ENCODE measurements at regions not wholly inside any gene's neighbourhood (a gene's known extent, or its start where the extent isn't known, plus 50 kb on each side); places are given as distances from the start of the nearest gene placed in this dataset.
A peak's percentile ranks its signal among the peaks of the same experiment; 100 is the strongest.

DNA sequence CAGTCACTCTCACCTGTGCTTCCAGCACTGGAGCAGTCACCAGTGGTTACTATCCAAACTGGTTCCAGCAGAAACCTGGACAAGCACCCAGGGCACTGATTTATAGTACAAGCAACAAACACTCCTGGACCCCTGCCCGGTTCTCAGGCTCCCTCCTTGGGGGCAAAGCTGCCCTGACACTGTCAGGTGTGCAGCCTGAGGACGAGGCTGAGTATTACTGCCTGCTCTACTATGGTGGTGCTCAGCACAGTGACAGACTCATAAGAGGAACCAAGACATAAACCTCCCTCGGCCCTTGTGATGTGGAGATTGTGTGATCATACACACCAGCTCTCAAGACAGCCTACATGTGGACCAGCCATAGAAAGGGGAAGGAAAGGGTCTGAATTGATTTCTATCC is 113.3 kb downstream of the ZNF280B start:
- no peak overlapping the region for H3K4me3 ChIP-seq
- intact Hi-C loops (cut with DNase I), result no loop called here
- no peaks in the 10 kb centered on the region for H3K9me3 ChIP-seq
- H3K27ac ChIP-seq, result no peak overlapping the region
- no peaks in the 10 kb centered on the region for H3K27me3 ChIP-seq
- H3K36me3 ChIP-seq, result no peaks in the 10 kb centered on the region
- no peak for TF ChIP-seq POLR2A (IDR thresholded peaks at IDR 0.05)
- TF ChIP-seq POLR2AphosphoS5 (IDR thresholded peaks at IDR 0.05; ENCODE audit: insufficient read depth in 1 of 2, low read depth in 1 of 2), result no peak
- TF ChIP-seq, protein P1, sequence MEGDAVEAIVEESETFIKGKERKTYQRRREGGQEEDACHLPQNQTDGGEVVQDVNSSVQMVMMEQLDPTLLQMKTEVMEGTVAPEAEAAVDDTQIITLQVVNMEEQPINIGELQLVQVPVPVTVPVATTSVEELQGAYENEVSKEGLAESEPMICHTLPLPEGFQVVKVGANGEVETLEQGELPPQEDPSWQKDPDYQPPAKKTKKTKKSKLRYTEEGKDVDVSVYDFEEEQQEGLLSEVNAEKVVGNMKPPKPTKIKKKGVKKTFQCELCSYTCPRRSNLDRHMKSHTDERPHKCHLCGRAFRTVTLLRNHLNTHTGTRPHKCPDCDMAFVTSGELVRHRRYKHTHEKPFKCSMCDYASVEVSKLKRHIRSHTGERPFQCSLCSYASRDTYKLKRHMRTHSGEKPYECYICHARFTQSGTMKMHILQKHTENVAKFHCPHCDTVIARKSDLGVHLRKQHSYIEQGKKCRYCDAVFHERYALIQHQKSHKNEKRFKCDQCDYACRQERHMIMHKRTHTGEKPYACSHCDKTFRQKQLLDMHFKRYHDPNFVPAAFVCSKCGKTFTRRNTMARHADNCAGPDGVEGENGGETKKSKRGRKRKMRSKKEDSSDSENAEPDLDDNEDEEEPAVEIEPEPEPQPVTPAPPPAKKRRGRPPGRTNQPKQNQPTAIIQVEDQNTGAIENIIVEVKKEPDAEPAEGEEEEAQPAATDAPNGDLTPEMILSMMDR (IDR thresholded peaks at IDR 0.05), result no peak
- H3K4me1 ChIP-seq, result no peaks in the 10 kb centered on the region
- peak; percentile 82 to 85 for DNase-seq (ENCODE audit: extremely low spot score in 2 of 2)

GRCh38 chr22:22396741-22397291 is 111.7 kb downstream of the ZNF280B start:
- Histone ChIP-seq H3K27ac (no peak overlapping the region), H3K36me3 (no peaks in the 10 kb centered on the region), H3K27me3 (no peaks in the 10 kb centered on the region), H3K4me3 (no peak overlapping the region), H3K4me1 (no peaks in the 10 kb centered on the region), H3K9me3 (no peaks in the 10 kb centered on the region)
- peak in 1 of 2 donors; percentile 81 for DNase-seq (ENCODE audit: extremely low spot score in 2 of 2)
- intact Hi-C loops (cut with DNase I), result no loop called here
- TF ChIP-seq, protein P1 (IDR thresholded peaks at IDR 0.05), result no peak
- TF ChIP-seq POLR2A (IDR thresholded peaks at IDR 0.05), result no peak
- TF ChIP-seq POLR2AphosphoS5 (IDR thresholded peaks at IDR 0.05; ENCODE audit: insufficient read depth in 1 of 2, low read depth in 1 of 2), result no peak

DNA sequence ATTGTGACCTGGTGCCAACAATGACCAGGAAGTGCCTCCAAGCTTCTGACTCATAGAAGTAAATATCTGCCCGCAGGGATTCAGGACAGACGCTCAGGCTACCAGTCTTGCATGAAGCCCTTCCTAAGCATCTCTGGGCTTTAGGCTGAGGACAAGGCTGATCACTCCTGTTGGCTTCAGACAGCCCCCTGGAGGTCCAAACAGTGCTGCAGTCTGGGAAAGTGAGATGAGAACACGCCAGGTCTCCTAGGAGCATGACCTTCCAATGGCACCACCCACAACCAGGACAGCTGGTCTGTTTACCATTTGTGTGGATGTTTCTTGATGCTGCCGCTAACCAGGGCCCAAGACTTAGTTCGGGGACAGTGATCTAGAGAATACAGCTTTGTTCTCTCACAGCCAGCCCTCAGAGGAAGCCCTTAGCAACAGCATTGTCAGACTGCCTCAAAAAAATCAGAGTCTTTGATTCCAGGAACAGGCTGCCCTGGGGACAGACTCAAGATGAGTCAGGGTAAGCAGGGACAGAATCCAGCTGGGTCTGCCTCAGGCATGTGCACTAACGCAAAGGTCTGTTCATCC is 111.2 kb downstream of the ZNF280B start:
- no peak overlapping the region for H3K27ac ChIP-seq
- no peaks in the 10 kb centered on the region for H3K36me3 ChIP-seq
- H3K9me3 ChIP-seq, result no peaks in the 10 kb centered on the region
- H3K4me1 ChIP-seq, result no peaks in the 10 kb centered on the region
- peak in 1 of 2 donors; percentile 84 for DNase-seq (ENCODE audit: extremely low spot score in 2 of 2)
- no peak overlapping the region for H3K4me3 ChIP-seq
- H3K27me3 ChIP-seq, result no peaks in the 10 kb centered on the region
- TF ChIP-seq POLR2A (IDR thresholded peaks at IDR 0.05) (no peak), POLR2AphosphoS5 (IDR thresholded peaks at IDR 0.05; ENCODE audit: insufficient read depth in 1 of 2, low read depth in 1 of 2) (no peak)
- TF ChIP-seq, protein P1 (IDR thresholded peaks at IDR 0.05), result no peak
- intact Hi-C loops (cut with DNase I), result no loop called here

- DNase-seq (ENCODE audit: extremely low spot score in 2 of 2), result peak in 1 of 2 donors; percentile 72
- H3K27ac ChIP-seq, result no peak overlapping the region
- intact Hi-C loops (cut with DNase I), result no loop called here
- H3K9me3 ChIP-seq, result no peaks in the 10 kb centered on the region
- H3K36me3 ChIP-seq, result no peaks in the 10 kb centered on the region
- no peaks in the 10 kb centered on the region for H3K27me3 ChIP-seq
- H3K4me1 ChIP-seq, result no peaks in the 10 kb centered on the region
- TF ChIP-seq POLR2AphosphoS5 (IDR thresholded peaks at IDR 0.05; ENCODE audit: insufficient read depth in 1 of 2, low read depth in 1 of 2) (no peak), POLR2A (IDR thresholded peaks at IDR 0.05) (no peak)
- TF ChIP-seq, protein P1 (IDR thresholded peaks at IDR 0.05), result no peak
- no peak overlapping the region for H3K4me3 ChIP-seq
These were observed 110.5 kb downstream of the ZNF280B start for GRCh38 chr22:22397875-22398524.

All from vagina (tissue), 2 donors.